ENCODE measurements at regions not wholly inside any gene's neighbourhood (a gene's known extent, or its start where the extent isn't known, plus 50 kb on each side); places are given as distances from the start of the nearest gene placed in this dataset.

- TF ChIP-seq CTCF (conservative IDR thresholded peaks at IDR 0.05) (no peak), ZFX (IDR thresholded peaks at IDR 0.05) (no peak)
These were observed 264.2 kb downstream of the BCL11B start for GRCh38 chr14:99007795-99008194.
